ENCODE measurements at regions not wholly inside any gene's neighbourhood (a gene's known extent, or its start where the extent isn't known, plus 50 kb on each side); places are given as distances from the start of the nearest gene placed in this dataset.

DNA sequence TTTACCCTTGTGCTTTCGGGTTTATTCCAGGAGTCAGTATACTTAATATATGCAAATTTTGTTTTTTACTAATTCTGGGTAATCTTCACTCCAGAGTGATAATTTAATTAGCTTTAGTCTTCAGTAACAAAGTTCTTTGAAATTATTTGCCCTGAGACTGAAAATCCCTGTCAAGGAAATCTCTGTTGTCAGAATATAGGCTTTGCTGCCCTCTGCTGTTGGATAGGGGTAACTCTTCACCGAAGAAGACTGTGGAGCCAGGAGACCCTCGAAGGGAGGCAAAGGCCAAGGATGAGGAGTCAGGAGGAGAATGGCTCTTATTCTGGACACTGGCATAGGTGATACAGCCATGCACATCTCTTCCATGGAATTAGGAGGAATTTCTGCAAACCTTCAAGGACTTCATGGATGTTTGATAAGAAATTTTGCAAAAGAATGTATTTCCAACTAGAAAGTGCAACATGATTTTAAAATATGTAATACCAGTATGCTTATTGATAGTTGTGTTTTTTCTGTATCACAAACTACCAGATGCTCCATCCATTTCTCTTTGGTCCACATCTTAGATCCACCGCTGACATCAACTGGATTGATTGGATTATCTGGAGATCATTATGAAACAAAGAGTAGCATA is 182.3 kb downstream of the RDH14 start:
- peak; percentile 35 to 73 (median 37) for DNase-seq

- DNase-seq = no peak
Observed at GRCh38 chr2:18376936-18377335, 183.5 kb downstream of the RDH14 start.

DNA sequence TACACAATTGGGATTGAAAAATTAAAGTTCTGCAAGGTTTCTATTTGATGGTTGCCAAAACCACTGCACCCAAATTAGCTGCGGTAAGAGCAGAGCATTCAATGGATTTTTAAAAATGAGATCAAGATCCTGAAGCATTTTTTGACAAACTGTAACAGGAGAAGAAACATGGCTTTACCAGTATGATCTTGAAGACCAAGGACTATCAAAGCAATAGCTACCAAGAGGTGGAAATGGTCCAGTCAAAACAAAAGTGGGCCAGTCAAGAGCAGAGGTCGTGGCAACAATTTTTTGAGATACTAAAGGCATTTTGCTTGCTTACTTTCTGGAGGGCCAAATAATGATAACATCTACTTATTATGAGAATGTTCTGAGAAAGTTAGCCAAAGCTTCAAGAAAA is 186.8 kb downstream of the RDH14 start:
- no peak for DNase-seq

DNA sequence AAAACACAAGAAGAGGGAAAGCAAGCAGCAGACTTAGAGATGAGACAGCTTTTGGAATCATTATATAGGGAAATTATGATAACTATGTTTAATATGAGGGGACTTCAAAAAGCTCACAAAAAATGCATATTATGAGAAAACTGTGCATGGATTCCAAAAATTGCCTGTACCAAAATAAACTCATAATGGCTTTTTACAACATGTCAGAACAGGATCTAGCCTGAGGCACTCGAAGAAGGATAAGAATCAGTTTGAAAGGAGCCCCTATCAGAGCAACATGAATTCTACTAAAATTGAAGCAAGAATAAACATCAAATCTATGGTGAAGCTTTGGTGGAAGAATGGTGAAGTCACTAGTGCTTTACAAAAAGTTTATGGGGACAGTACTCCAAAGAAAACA is 187.4 kb downstream of the RDH14 start:
- DNase-seq = no peak

GRCh38 chr2:18372641-18373040 is 187.8 kb downstream of the RDH14 start:
- DNase-seq = no peak

DNA sequence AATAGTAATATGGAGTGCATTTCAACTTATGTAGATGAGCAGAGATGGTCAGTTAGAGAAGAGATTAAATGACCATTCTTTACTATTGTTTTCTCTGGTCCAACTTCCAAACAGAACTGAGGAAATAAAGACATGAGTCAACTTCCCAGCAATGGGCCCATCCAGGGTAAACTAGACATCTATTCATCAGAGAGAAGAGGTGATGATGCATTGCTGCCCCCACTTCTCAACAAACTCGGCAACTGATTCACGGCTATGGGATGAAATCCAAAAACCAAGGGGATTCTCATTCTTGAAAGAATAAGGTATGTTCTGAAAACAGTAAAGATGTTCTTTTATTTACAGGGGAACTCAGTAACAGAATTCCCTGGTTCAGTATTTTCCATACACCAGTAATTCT is 190.7 kb downstream of the RDH14 start:
- DNase-seq = no peak

DNA sequence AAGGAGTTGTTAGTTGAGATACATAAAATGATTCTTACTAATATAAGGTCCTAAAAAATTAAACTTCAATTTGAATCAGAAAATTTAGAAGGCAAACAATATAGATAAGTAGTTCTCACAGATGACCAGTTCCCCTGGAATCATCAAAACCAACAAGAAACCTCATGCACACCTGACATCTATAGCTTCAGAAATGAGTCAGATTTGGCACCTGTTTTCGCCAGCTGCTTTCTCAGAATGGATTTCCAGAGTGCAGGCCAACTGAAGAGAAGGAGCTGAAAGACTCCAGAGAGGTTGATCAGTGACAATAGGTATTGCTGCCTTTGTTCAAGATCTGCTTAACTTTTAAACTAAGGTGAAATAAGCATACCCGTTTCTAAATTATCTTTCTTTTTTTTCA is 192.4 kb downstream of the RDH14 start:
- peak in 1 of 3 experiments; percentile 9 for DNase-seq

GRCh38 chr2:18365342-18365741 is 195.1 kb downstream of the RDH14 start:
- DNase-seq = no peak

- no peak for DNase-seq
Observed at GRCh38 chr2:18363348-18363747, 197.1 kb downstream of the RDH14 start.

GRCh38 chr2:18362696-18363095 is 197.8 kb downstream of the RDH14 start:
- DNase-seq = no peak

DNA sequence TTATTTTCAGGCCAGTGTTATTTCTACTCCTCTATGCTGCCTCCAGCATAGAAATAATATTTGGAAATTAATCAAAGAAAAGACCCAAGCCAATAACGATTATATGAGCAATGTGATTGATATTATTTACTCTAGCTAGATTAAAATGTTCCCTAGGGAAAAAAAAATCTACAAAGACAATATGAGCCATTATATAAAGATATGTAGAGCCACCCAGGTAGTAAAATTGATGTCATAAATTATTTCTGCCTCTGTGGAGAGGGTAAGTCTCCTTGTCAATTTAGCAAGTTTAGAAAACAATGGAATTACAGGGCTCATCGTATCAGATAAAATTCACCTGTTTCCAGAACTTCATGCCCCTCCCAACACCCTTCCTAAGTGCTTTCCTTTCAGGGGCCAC is 202.9 kb downstream of the RDH14 start:
- no peak for DNase-seq

- DNase-seq = no peak
Observed at GRCh38 chr2:18356676-18357075, 203.8 kb downstream of the RDH14 start.

DNA sequence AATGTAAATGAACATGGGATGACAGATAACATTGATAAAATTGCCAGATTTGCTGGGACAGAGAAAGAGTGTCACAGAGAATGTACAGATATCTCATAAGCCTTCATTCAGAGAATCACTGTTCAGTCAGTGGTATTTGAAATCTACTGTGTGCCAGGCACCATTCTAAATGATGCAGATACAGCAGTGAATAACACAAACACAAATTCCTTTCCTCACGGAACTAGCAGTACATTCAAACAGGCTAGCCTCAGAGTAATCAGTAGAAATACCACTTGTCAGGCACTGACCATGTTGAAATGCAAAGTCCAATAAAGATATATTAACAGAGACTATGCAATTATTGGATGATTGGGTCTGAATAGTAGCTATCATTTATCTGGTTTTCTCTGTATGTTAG is 211.0 kb downstream of the RDH14 start:
- no peak for DNase-seq

DNA sequence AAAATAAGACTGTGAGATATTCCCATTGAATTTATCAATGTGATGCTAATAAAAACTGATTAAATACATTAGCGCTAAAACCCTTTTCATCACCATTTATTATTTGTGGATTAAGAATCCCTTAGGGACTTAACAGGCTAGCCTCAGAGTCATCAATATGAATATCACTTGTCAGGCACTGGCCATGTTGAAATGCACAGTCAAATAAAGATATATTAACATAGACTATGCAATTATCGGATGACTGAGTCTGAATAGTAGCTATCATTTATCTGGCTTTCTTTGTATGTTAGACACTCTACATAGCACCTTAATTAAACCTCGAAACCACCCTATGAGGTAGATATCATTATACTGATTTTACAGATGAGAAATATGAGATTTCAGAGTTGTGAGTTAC is 213.6 kb downstream of the RDH14 start:
- DNase-seq = no peak

- no peak for DNase-seq
Observed at GRCh38 chr2:18346344-18346743, 214.1 kb downstream of the RDH14 start.

DNA sequence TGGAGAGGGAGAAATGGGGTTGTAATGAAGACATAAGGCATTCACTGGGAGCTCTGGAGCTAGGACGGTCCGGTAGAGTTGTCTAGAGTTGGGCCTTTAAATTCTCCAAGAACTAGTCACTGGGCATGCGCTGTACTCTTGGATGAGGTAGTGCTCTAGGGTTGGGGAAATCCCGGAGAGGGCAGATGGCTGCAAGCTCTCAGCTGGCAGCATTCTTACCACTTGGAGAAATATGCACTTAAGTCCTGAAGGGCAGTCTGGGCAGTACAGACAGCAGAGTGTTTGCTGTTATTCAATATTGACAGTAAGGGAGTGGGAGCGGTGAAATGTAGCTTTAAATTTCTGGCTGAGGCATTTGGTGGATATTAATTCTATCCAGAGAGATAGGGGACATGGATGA is 214.6 kb downstream of the RDH14 start:
- no peak for DNase-seq

DNA sequence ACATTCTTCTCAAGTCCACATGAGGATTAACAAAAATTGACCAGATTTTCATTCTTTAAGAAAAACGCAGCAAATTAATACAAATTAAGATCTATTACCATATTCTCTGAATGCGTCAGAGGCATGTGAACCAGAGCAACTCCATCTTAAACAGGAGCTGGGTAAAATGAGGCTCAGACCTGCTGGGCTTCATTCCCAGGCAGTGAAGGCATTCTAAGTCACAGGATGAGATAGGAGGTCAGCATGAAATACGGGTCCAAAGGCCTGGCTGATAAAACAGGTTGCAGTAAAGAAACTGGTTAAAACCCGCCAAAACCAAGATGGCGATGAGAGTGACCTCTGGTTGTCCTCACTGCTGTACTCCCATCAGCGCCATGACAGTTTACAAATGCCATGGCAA is 217.6 kb downstream of the RDH14 start:
- DNase-seq = no peak

GRCh38 chr2:18339326-18339725 is 221.1 kb downstream of the RDH14 start:
- no peak for DNase-seq

DNA sequence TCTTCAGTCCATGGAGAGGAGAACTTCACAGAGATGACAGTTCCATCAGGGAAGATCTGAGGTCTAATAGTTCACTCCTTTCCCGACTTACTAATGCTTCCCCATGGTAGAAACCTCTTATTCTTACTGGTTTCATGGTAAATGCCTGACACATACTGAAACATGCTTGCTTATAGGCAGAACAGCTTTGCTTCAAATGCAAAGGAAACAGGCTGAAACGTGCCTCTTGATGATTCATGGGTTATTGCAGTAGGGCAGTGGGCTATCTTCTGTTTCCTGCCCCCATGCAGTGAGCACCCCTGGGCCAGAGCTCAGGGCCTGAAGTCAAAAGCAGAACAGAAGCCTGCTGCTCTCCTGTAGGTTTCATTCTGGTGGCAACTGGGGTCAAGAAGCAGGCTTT is 223.5 kb downstream of the RDH14 start:
- DNase-seq = no peak

- DNase-seq = no peak
Observed at GRCh38 chr2:18332477-18332876, 228.0 kb downstream of the RDH14 start.

DNA sequence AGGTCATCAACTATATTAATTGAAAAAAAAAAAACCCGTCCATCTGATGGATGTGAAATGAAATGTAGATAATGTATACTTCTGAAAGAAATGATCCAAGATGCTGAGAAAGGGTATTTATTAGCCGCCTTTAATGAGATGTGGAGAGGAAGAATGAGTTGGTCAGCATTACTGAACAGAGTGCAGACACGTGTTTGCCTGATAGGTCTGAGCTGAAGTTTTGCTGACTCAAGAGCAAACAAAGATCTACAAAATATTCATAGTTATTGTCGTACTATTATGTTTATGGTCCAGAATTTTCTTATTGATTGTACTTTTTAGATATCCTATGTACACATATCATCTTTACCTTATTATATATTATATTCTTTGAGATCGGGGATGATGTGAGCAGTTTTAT is 235.3 kb downstream of the RDH14 start:
- peak in 1 of 3 experiments; percentile 66 for DNase-seq

DNA sequence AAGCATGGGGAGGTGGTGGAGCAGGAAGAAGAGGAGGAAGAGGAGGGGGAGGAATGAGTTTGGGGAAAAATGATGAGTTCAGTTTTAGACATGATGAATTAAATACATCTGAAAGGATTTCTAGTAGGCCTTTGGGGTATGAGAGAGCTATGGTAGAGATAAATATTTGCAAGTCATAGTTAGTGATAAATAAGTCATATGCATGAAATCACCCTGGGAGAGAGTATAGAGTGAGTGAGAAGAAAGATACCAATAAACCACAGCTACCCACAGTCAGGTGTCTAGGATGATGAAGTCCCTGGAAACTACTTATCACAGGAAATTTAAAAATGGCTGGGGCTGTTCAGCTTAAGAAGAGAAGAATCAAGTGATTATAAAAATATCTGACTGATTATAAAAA is 240.5 kb downstream of the RDH14 start:
- no peak for DNase-seq

DNA sequence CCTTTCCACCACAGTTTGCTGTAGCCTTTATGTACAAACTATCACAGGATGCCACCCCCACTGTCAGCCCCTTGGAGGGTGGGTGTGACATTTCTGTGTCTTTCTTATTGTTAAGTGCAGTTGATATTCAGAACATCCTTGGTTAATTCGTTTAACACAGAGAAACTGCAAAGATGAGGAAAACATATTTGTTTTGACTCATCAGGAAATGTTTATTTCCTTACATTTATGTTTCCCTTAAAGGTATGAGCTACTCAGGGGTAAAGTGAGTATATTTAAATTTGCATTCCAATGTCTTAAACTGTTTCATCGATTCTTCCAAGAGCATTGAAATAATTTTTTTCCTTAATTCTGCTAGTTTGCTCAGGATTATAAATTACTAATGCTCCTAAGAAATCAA is 243.4 kb downstream of the RDH14 start:
- DNase-seq = no peak

GRCh38 chr2:18312818-18313217 is 247.6 kb downstream of the RDH14 start:
- no peak for DNase-seq

GRCh38 chr2:18311420-18312195 is 248.8 kb downstream of the RDH14 start:
- peak in 2 of 3 experiments; percentile 49 to 85 for DNase-seq

All from NCI-H1417 (cell line).